Spinal cord (tissue), 9 donors: ENCODE measurements at regions not wholly inside any gene's neighbourhood (a gene's known extent, or its start where the extent isn't known, plus 50 kb on each side); places are given as distances from the start of the nearest gene placed in this dataset.

Experiments
- DNase-seq, 6 donors: peaks; one replicate each; pipeline versions ENCODE4 v3.0.0 to v3.0.0-alpha.2; 2013 to 2015; ENCODE audit warnings: low spot score in 6 of 6, low read depth in 4 of 6
- H3K27ac ChIP-seq: one replicate; pipeline ENCODE4 v1.5.1; 2013; ENCODE audit warnings: low read depth, low read length, control low read depth
- H3K27me3 ChIP-seq: one replicate; pipeline ENCODE4 v1.6.1; 2013; ENCODE audit warnings: low read length; ENCODE audit not compliant: control insufficient read depth, insufficient read depth
- H3K36me3 ChIP-seq: one replicate; pipeline ENCODE4 v1.6.1; 2013; ENCODE audit warnings: low read length; ENCODE audit not compliant: control insufficient read depth, insufficient read depth
- H3K4me1 ChIP-seq: one replicate; pipeline ENCODE4 v1.6.1; 2013; ENCODE audit warnings: low read length; ENCODE audit not compliant: control insufficient read depth, insufficient read depth
- H3K4me3 ChIP-seq: one replicate; pipeline ENCODE4 v1.5.1; 2013; ENCODE audit warnings: low read depth, low read length, control low read depth
- H3K9me3 ChIP-seq: one replicate; pipeline ENCODE4 v1.6.1; 2013; ENCODE audit warnings: low read length; ENCODE audit not compliant: control insufficient read depth, insufficient read depth
- WGBS: methylation state at CpG from one replicate; pipeline ENCODE4 v1.1.5; 2013; ENCODE audit warnings: missing lambda C conversion rate; ENCODE audit not compliant: insufficient coverage; 5-methylcytosine and 5-hydroxymethylcytosine counted together
- donor health status: healthy.

GRCh38 chr12:24287963-24288362 is 338.5 kb upstream of the SOX5 start:
- Histone ChIP-seq H3K27ac (no peak overlapping the region), H3K9me3 (no peaks in the 10 kb centered on the region), H3K27me3 (no peaks in the 10 kb centered on the region), H3K36me3 (no peaks in the 10 kb centered on the region), H3K4me1 (no peaks in the 10 kb centered on the region), H3K4me3 (no peak overlapping the region)
- DNase-seq, result no peak
- WGBS, result no CpG with 5 or more reads among the region's 1 CpG

GRCh38 chr12:24285448-24285847 is 336.0 kb upstream of the SOX5 start:
- no peak overlapping the region for H3K4me3 ChIP-seq
- no peaks in the 10 kb centered on the region for H3K27me3 ChIP-seq
- no peak overlapping the region for H3K27ac ChIP-seq
- WGBS, result no CpG with 5 or more reads among the region's 3 CpGs
- no peaks in the 10 kb centered on the region for H3K4me1 ChIP-seq
- no peaks in the 10 kb centered on the region for H3K9me3 ChIP-seq
- no peaks in the 10 kb centered on the region for H3K36me3 ChIP-seq
- DNase-seq, result no peak

DNA sequence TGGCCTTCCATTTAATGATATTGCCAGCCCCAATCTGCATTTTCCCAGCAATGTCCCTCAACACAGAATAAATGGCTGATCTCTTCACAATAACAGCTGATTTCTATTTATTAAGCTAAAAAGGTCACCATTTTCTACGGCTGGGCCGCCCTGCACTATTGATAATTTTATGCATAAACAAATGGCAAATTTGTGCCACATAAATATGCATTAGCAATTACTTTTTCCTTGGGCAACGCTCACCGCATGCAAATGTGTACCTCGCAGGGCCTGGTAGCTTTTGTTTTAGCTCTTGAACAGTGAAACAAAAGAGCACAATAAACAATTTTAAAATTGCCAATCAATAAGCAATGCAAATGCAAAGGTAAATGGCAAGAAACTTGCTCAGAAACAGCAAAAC is 331.9 kb upstream of the SOX5 start:
- DNase-seq, result peak in 2 of 6 donors; percentile 68 to 74
- no peaks in the 10 kb centered on the region for H3K27me3 ChIP-seq
- H3K9me3 ChIP-seq, result no peaks in the 10 kb centered on the region
- H3K4me1 ChIP-seq, result no peaks in the 10 kb centered on the region
- WGBS, result no CpG with 5 or more reads among the region's 5 CpGs
- no peaks in the 10 kb centered on the region for H3K36me3 ChIP-seq
- no peak overlapping the region for H3K4me3 ChIP-seq
- no peak overlapping the region for H3K27ac ChIP-seq

DNA sequence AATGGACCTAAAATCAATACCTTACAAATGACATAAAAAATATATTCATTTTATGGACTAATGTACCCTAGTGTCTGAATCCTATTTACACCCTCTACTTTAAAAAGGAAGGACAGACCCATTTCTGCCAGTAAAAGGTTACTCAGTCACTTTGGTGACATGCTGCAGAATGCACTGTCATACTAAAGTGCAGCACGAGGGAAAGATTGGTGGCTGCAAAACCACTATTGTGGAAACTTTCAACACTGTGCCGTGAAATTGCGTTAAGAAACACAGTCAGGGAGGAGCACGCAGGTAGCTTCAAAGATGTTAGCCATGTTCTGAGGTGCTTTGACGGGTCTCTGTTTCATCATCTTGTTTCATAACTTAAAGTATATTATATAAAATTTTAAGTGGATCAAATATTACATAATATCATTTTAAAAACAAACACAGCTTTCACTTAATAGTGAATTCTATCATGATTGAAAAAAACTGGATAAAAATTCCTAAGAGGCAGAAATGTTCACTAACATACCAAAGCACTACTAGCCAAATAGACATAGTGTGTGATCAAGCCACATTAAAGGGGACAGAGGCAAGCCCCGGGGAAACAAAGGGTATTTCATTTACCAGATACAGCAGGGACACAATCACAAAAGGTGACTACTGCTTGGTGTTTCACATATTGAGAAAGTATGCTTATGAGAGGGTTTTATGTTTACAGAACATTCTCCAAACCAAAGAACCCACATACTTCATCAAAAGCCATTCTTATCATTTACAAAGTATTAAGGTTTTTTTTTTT is 330.8 kb upstream of the SOX5 start:
- Histone ChIP-seq H3K9me3 (no peaks in the 10 kb centered on the region), H3K36me3 (no peaks in the 10 kb centered on the region), H3K27ac (no peak overlapping the region), H3K4me3 (no peak overlapping the region), H3K4me1 (no peaks in the 10 kb centered on the region), H3K27me3 (no peaks in the 10 kb centered on the region)
- WGBS, result 8% methylated on average over 1 of the region's 6 CpGs
- DNase-seq, result peak in 2 of 6 donors; percentile 13 to 29

DNA sequence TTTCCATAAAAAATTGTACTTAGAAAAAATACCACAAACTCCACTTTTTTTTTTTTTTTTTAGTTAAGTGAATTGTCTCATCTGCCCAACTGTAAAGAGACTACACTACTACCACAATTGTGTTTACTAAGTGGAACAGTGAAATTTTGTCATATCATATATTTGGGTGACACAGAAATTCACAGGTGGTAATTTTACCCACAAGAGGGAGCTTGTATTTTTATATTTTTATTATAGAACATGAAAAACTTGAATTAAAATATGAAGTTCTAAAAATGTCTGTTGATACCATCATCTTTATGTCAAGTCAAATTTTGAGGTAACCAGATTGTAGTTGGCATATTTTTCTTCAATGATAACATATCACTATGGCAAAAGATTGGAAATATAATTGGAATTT is 329.4 kb upstream of the SOX5 start:
- DNase-seq, result no peak
- Histone ChIP-seq H3K27ac (no peak overlapping the region), H3K9me3 (no peaks in the 10 kb centered on the region), H3K4me1 (no peaks in the 10 kb centered on the region), H3K27me3 (no peaks in the 10 kb centered on the region), H3K36me3 (no peaks in the 10 kb centered on the region), H3K4me3 (no peak overlapping the region)

DNA sequence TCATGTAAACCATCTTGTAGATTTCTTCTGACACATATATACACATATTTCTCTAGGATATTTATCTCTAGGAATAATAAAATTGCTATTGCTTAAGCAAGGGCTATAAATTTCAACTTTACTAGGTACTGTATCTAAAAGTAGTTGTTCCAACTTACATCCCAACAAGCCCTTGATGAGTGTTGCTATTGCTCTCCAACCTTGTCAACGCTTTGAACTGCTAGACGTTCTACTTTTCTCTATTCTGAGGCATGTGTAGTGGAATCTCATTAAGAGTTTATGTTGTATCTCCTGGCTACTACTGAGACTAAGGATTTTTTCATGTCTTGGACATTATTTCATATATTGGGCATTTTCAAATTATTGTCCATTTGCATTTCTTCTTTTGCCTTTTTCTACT is 321.5 kb upstream of the SOX5 start:
- Histone ChIP-seq H3K4me1 (no peaks in the 10 kb centered on the region), H3K27ac (no peak overlapping the region)
- WGBS, result no CpG with 5 or more reads among the region's 2 CpGs

DNA sequence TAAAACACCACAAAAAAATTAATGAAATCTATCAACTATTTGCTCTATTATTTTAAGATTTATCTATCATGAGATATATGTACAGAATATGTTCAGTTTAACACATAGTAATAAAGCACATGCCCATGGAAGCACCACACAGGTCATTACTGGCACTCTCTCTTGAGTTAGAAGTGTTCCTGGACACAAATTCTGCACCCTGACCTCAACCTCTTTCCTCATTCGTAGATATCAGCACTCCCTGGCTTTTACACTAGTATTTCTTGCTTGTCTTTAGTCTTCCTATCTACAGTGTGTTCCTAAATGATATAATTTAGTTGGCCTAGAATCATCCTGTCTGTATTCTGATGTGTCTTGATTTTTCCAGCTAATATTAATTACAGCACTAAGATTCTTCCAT is 321.0 kb upstream of the SOX5 start:
- Histone ChIP-seq H3K4me1 (no peaks in the 10 kb centered on the region), H3K27ac (no peak overlapping the region), H3K27me3 (no peaks in the 10 kb centered on the region), H3K9me3 (no peaks in the 10 kb centered on the region), H3K4me3 (no peak overlapping the region), H3K36me3 (no peaks in the 10 kb centered on the region)
- no CpG with 5 or more reads among the region's 1 CpG for WGBS
- no peak for DNase-seq

More for the DNA sequence above, 321.5 kb upstream of the SOX5 start:
- Histone ChIP-seq H3K36me3 (no peaks in the 10 kb centered on the region), H3K27me3 (no peaks in the 10 kb centered on the region), H3K4me3 (no peak overlapping the region), H3K9me3 (no peaks in the 10 kb centered on the region)
- no peak for DNase-seq

- Histone ChIP-seq H3K27me3 (no peaks in the 10 kb centered on the region), H3K9me3 (no peaks in the 10 kb centered on the region), H3K27ac (no peak overlapping the region), H3K36me3 (no peaks in the 10 kb centered on the region), H3K4me1 (no peaks in the 10 kb centered on the region), H3K4me3 (no peak overlapping the region)
- no peak for DNase-seq
- no CpG with 5 or more reads among the region's 1 CpG for whole genome bisulfite sequencing
These were observed 319.3 kb upstream of the SOX5 start for GRCh38 chr12:24268663-24269186.

- WGBS, result no CpG with 5 or more reads among the region's 2 CpGs
These were observed 317.5 kb upstream of the SOX5 start for GRCh38 chr12:24266982-24267381.

GRCh38 chr12:24256684-24257083 is 307.2 kb upstream of the SOX5 start:
- Histone ChIP-seq H3K36me3 (no peaks in the 10 kb centered on the region), H3K4me1 (no peaks in the 10 kb centered on the region), H3K27me3 (no peaks in the 10 kb centered on the region), H3K27ac (peak overlapping the region; percentile 6), H3K4me3 (no peak overlapping the region), H3K9me3 (no peaks in the 10 kb centered on the region)
- WGBS, result 7% methylated on average over 4 of the region's 4 CpGs
- peak in 3 of 6 donors; percentile 12 to 73 (median 52) for DNase-seq

More at GRCh38 chr12:24266982-24267381, 317.5 kb upstream of the SOX5 start:
- Histone ChIP-seq H3K36me3 (no peaks in the 10 kb centered on the region), H3K27me3 (no peaks in the 10 kb centered on the region), H3K27ac (no peak overlapping the region), H3K9me3 (no peaks in the 10 kb centered on the region), H3K4me3 (no peak overlapping the region), H3K4me1 (no peaks in the 10 kb centered on the region)
- DNase-seq, result no peak
